DMS 273 (cell line): ENCODE measurements at regions not wholly inside any gene's neighbourhood (a gene's known extent, or its start where the extent isn't known, plus 50 kb on each side); places are given as distances from the start of the nearest gene placed in this dataset.
"Not testable (repeated sequence)": the region's sequence is repeated elsewhere in the genome, so short reads cannot be mapped to it uniquely, and the experiment has no call there.

Experiments
- DNase-seq: peaks from one replicate; lab custom pipeline; 2025; ENCODE audit not compliant: unreplicated experiment; lab: John Stamatoyannopoulos, UW

- DNase-seq, result no peak
Measured at GRCh38 chr4:4668355-4669210, 126.7 kb upstream of the STX18 start.

GRCh38 chr4:4667622-4668081 lies 125.8 kb upstream of the STX18 start:
- no peak for DNase-seq

- DNase-seq, result no peak
Measured at GRCh38 chr4:4666693-4667621, 125.1 kb upstream of the STX18 start.

GRCh38 chr4:4666187-4666586 lies 124.3 kb upstream of the STX18 start:
- DNase-seq, result no peak

GRCh38 chr4:4664234-4664633 lies 122.4 kb upstream of the STX18 start:
- DNase-seq, result no peak

- DNase-seq, result no peak
Measured at GRCh38 chr4:4663028-4663427, 121.2 kb upstream of the STX18 start.

- DNase-seq, result no peak
Measured at GRCh38 chr4:4662230-4662629, 120.4 kb upstream of the STX18 start.

GRCh38 chr4:4659871-4660651 lies 118.2 kb upstream of the STX18 start:
- no peak for DNase-seq

GRCh38 chr4:4658052-4658451 lies 116.2 kb upstream of the STX18 start:
- DNase-seq, result no peak

GRCh38 chr4:4656977-4657376 lies 115.1 kb upstream of the STX18 start:
- DNase-seq, result no peak

GRCh38 chr4:4655901-4656300 lies 114.1 kb upstream of the STX18 start:
- no peak for DNase-seq

GRCh38 chr4:4655011-4655410 lies 113.2 kb upstream of the STX18 start:
- DNase-seq, result no peak

GRCh38 chr4:4651811-4652755 lies 110.2 kb upstream of the STX18 start:
- DNase-seq, result no peak

GRCh38 chr4:4647041-4647440 lies 105.2 kb upstream of the STX18 start:
- no peak for DNase-seq

- no peak for DNase-seq
Measured at GRCh38 chr4:4645743-4646142, 103.9 kb upstream of the STX18 start.

GRCh38 chr4:4644277-4644676 lies 102.4 kb upstream of the STX18 start:
- not testable (repeated sequence) for DNase-seq

GRCh38 chr4:4643743-4644142 lies 101.9 kb upstream of the STX18 start:
- not testable (repeated sequence) for DNase-seq

- no peak for DNase-seq
Measured at GRCh38 chr4:4643306-4643705, 101.5 kb upstream of the STX18 start.

GRCh38 chr4:4642496-4643000 lies 100.7 kb upstream of the STX18 start:
- DNase-seq, result no peak
